HG02870 (cell line): ENCODE measurements at regions not wholly inside any gene's neighbourhood (a gene's known extent, or its start where the extent isn't known, plus 50 kb on each side); places are given as distances from the start of the nearest gene placed in this dataset.

Source experiments
- ATAC-seq: cut with Tn5 transposase; IDR thresholded peaks from one replicate; pipeline ENCODE4 v1.9.1; 2021; ENCODE audit warnings: mild to moderate bottlenecking, moderate library complexity; ENCODE audit not compliant: unreplicated experiment

DNA sequence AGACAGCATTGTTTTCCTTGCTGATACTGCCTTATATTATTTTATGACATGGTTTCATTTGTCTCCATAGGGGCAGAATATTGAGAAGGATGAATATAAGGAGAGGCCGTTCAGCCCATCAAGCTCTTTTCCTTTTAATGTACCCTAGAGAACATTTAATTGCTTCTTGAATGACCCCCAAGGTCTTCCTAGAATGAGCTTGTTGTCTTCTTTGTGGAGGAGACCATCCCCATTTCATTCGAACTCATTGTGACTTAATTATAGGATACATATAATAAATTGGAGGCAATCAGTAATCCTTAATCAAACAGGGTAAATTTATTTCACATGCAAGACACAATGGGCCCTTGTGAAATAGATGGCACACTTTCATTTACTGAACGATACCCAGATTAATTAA is 231.3 kb downstream of the MDFIC start:
- ATAC-seq: no peak

DNA sequence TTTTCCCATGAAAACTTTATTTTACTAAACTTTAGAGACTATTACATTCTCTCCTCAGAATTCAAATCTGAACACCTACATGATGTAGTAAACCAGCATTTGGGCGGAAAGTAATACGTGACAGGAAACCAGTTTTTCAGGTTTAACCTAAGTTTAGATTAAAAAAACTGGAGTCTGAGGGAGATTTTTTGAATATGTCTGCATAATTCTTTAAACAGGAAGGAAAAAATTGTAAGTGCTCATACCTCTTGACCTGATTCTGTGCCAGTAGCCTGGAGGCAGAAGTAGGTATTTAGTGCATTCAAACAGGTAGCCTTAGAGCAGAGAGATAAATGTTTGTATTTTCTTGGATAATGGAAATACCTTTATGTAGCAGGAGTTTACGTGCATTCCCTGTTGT is 224.3 kb downstream of the MDFIC start:
- no peak for ATAC-seq

DNA sequence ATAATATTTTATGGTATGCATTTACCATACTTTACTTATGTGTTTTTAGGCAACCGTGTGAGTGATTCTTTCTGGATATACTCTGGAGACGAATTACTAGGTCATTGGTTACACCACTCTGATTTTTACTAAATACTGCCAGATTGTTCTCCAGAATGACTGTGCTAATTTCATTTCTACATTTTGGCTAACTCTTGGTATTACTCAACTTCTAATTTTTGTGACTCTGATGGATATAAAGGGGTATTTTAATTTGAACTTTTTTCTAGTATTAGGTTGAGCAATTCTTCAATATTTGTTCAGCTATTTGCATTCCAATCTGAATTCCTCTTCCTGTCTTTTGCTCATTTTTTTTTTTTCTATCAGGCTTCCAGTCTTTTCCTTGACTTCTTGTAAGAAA is 223.6 kb downstream of the MDFIC start:
- ATAC-seq: peak; percentile 95

DNA sequence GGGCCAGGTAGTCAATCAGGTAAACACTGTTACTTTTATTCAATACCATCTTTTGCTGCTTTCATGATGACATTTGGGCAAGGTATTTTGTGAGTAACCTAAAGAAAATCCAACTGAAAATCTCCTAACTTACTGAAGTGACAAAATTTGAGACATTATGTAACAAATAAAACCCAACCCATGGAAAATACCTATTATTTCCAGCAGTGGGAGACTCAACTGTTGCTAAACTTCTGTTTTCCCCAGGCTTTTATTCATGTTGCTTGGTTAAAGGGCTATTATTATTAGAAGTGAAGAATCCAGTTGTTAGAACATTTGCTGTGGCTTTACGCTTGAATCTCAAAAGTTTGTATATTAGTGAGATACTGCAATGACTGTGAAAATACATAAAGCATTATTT is 215.9 kb downstream of the MDFIC start:
- ATAC-seq: no peak

DNA sequence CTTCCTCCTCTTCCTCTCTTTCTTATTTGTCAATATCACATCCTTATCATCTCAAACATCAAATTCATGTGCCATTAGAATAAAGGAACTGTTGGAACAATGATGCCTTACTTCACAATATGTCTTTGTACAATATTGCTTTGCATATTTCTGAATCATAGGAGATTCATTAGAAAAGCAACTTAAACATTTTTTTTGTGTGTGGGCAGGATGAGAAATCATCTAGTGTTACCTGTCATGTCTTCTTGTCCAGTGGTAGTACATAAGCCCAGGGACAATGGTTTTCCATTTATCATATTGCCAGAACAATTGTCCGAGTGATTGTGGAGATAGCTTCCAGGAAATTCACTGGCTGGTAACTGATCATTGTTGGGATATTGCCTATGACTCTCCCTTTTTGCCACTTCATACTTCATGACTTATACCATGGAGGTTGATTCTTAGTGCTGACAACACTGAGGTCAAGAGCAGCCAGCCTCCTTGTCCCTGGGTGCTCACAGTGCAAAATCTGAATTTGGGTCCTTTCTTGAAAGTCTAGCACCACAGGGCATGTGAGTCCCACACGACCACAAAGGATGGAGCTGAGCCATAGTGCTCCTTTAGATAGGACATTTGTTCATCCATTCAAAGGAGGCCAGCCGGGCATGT is 215.0 kb downstream of the MDFIC start:
- no peak for ATAC-seq

DNA sequence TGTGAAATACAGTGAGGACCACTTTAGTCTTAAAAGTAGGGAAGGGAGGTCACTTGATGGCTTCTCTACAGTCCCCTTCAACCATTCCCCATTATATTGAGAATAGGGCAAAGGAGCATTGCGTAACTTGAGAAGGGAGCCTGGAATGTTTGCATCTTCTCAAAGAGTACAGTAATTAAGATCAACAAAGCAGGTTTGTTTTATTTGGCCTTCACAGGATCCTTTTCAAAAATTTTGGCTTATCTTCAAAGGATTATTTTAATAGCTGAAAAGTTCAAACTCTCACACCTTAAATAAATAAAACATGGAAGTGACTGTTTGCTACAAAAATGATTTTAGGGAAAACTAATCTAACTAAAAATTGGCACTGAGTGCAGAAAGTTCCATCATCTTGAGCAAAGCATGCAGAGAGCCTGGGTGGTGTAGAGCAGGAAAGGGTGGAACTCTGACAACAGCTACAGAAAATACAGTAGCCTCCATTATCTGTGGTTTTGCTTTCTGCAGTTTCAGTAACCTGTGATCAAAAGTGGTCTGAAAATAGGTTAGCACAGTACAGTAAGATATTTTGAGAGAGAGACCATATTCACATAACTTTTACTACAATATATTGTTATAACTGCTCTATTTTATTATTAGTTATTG is 214.0 kb downstream of the MDFIC start:
- ATAC-seq: peak; percentile 97

DNA sequence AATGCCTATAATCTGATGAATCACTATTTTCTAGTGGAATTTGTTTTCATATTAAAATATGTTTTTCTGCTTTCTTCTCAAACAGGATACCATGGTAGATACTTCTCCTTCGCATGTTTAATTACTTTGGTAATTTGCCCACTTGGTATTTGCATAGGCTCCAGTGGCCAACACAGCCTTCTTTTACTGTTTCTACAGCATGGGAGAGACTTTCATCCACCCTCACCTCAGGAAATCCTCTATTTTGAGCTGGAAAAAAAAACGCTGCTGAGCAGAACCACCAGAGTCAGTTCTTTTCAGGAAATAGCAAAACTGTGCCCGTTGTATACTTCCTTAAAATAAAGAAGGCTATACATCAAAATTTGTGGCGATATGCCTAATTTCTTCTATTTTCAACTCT is 213.3 kb downstream of the MDFIC start:
- no peak for ATAC-seq

DNA sequence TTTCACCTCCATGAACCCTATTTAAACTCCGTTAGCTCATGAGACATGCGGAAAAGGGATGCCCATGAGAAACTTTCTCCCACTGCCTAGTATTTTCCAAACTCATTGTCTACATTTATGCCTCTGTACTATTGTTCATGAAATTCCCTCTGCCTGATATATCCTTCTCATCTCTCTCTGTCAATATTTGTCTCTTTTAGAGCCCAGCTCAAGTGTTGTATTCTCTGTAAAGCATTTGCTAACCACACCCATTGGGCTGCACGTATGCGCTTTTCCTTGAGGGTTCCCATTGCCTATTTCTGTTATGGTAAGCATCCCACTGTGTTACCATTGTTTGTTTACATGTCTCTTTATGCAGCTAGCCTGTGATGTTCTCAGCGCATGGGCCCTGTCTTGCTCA is 211.4 kb downstream of the MDFIC start:
- no peak for ATAC-seq

DNA sequence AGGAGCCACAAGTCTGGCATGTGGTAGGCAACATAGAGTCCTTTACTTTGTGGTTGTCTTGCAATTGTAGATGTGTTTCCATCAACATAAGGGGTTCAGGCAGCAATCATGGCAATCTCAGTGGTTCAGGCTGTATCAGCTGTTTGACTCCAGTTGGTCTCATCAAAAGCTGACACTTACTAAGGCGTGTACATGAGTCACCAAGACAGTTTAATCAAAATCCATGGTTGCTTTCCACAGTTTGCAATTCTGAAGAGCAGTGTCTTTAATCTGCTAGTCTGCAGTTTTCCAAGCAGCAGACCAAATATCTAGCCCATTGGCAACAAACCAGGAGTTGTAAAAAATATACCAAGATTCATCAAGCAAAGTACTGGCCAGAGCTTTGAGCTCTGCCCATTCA is 210.2 kb downstream of the MDFIC start:
- ATAC-seq: no peak

DNA sequence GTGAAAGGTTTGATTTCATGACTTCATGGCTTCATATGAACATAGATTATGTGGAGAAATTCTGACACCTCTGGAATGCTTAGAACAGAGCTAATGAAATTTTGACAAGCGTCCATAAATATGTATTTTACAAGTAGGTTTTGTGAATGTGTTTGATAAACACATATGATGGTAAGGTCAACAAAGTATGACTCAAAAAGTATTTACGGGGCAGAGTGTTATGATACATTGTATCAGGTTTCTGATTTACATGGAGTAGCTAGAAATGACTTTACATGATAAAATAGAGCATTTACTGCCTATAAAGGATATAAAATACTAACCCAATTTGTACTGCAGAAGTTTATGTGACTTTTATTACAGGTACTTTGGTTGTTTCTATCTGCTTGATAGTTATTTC is 206.3 kb downstream of the MDFIC start:
- ATAC-seq: no peak

DNA sequence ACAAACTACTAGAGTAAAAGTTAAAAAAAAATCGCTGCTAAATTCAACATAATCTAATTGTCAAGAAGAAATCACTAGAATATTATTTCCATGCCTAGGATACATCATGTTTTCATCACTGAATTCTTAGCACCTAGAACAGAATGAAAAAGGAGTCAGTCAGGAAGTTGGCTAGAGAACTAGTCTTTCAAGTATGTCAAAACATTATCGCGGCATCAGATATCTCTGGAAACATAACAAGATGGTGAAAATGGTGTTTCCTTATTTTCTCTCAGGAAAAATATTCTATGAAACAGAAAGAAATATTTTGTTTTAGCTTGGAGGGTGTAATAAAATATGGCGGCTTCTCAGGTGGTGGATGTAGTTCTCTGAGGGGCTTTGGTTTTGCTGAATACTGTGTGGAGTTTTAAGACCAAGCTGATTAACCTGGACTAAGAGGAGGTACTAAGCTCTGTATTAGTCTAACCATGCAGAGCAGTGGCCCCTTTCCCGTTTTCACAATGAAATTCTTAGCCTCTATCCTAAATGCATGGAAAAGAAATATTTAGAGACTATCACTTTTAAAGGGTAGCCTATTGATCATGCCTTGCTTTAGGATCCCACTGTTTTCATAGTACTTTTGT is 205.6 kb downstream of the MDFIC start:
- no peak for ATAC-seq

DNA sequence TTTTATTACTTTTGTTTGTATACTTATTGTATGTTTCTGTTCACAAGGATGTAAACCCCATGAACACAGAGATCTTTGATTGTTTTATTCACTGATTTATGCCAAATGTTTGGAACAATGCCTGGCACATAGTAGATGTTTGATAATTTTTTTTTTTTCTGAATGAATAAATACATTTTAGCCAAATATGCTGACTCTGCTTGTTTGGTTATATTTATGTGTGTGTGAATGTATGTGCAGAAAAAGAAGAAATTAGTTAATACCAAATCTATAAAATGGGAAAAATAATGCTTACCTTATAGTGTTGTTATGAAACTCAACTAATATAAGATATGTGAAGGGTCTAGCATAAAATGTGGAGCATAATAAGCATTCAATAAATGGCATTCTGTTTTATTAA is 203.9 kb downstream of the MDFIC start:
- no peak for ATAC-seq

DNA sequence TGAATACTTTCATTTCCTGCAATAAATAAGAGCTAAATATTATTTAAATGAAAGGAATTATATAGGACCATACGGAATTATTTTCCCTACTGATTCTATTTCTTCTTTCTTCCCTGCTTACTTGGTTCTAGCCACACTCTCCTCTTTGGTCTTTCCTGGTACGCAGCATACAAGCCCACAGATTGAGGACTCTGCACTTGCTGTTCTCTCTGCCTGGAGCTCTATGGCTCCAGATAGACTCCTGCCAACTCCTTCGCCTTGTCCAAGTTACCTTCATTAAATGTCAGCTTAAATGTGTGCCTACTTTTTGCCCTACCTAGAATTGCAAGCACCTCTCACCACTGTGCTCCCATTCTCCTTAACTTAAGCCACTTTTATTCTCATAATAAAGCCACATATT is 203.4 kb downstream of the MDFIC start:
- ATAC-seq: no peak

DNA sequence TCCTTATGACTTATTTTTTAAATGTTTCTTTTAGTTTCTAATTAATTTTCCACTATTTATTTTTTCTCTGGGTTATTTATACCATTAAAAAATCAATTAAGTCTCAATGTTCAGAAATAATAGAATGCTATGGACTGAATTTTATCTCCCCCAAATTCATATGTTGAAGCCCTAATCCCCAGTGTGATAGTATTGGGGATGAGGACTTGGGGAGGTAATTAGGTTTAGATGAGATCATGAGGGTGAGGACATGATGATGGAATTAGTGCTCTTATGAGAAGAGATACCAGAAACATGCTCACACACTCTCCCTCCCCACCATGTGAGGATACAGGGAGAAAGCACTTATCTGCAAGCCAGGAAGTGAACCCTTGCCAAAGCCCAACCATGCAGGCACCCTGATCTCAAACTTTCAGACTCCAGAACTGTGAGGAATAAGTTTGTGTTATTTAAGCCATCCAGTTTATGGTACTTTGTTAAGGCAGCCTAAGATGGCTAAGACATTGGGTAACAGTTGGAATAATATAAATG is 202.6 kb downstream of the MDFIC start:
- ATAC-seq: no peak

DNA sequence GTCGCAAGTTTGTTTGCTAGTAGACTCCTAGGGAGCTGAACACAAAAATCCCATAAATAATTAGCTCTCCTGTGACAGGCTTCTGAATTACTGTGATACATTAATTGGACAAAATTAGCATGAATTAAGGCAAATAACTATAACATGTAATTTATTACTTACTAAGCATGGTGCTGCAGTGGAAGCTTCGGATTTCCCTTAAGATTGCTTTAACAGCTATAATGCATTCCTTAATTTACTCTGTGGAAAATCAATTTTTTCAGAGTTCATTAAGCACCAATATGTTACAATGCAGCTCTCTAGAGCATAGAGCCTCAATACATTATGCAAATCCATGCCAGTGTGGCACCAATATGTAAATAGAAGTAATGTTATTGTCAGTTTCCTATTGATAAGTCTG is 201.5 kb downstream of the MDFIC start:
- no peak for ATAC-seq

DNA sequence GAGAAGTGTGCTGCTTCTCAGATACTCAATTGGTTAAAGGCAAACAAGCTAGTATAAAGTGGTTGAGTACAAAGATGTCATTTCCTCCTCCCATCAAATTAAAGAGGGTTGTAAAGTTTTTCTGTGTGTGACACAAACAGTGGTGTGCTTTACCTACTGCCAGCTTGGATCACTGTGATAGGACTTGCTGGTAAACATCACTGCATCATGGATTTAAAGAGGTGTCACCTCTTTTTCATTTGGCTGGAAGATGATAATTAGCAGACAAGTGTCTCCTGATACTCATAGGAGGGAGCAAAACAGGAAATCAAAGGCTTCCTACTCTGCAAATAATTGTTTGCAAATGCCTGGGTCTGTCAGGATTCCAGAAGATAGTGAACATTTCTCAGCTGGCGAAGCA is 200.5 kb downstream of the MDFIC start:
- no peak for ATAC-seq

DNA sequence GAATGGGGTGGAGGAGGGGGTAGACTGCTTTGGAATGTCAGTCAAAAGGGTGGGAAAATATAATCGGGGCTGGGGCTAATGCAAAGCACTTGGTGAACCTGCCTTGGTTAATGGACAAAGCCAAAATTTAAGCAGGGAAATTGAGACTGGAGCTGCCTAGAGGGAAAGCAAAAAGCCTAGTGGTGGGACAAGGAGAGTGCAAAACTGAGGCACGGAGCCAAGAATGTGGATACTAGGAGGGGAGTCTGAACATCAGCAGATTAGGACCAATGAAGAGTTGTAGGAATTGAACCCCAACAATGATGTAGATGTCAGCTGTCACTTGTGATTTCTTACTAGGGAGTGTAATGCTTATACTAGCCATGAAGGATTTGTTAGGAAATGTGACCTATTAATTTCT is 195.9 kb downstream of the MDFIC start:
- no peak for ATAC-seq

DNA sequence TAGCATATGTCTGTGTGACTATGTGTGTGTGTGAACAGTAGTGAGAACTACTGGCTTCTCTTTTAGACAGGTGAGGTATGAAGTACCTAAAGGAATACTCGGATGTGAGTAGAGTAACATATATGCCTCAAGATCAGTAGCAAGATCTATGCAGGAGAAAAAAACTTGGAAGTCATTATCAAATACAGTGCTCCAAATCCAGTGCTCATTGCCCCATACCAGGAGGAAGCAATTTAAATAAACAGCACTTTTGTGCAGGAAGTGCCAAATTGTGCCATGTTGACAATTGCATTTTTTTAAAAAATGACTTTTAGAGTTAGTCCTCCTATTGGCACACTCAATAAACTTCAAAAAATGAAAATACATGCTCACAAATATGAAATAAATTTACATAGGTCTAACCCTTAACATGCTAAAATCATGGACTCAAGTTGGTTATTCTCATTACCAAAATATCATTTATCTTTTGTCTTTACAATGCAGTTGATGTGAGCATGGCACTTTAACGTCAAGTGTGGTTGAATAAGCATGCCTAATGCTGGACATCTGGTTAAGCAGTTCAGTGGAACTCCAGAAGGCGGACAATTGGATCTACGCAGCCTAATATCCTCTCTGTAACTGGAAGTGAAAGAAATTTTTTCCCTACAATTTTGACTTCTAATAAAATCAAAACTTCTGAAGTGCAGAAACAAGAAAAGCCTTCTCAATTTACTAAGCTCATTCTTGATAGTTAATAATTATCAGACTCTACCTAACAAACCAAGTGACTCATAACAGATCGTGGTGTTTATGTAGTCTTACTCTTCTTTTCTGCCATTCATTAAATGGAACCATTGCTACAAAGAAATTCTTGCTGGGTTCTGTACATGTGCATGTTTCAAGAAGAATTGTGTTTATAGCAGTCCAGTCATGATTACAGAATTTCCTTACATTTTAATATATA is 195.2 kb downstream of the MDFIC start:
- no peak for ATAC-seq

DNA sequence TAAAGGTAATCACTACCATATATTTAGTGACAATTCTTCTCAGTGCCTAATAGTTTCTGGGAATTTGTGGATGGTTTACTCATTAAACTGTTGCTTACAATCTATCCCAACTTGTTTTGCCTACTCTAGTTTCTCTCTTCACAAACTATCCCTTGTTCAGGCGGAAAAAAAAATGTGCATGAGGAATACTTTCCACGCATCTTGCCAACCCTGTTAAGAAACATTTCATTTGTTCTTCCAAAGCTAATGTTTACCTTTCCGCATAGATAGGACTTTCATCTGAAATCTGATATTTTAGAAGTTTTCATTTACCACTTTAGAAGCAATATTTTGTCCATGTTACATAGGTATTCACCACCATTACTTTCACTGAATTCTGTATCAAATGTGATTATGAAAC is 191.9 kb downstream of the MDFIC start:
- no peak for ATAC-seq

DNA sequence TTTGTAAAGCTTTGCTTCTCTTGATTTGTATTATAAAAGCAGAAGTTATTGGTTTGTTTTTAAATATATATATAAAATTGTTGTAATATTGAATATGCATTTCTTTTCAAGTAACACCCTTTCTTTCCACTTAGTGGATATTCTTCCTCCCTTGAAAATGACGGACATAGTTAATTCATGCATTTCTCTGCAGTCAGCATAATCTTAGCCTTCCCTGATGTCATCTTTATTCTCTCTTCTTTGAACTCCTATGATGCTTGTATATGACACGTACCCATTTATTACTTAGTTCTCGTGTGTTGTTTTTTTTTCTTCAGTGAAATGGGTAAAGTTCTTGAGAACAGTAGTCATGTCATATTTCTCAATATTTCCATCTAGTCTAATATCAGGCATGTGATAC is 191.2 kb downstream of the MDFIC start:
- ATAC-seq: no peak

DNA sequence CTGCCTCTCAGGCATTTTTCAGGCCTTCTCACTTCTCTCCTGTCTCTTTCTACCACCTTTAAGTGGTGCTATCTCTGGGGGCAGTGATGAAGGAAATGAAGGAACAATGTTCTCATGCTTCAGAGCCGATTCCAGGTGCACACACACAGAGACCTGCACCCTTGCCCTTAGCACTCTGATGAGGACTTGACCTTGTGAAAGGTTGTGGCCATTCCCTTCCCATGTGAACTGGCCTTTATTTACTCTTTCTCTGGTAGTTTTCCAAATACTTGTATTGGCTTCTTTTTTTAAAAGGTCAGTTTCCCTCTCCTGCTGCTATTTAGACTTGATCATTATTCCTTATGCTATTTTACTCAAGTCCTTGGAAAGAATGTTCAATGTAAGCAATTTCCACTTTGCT is 188.6 kb downstream of the MDFIC start:
- no peak for ATAC-seq
